Activated naive CD8-positive, alpha-beta T cell treated with anti-CD3 and anti-CD28 coated beads, Interleukin-2, amount 10 ng/mL, durations not matched to agents 7 days and 5 days (primary cell): ENCODE measurements at regions not wholly inside any gene's neighbourhood (a gene's known extent, or its start where the extent isn't known, plus 50 kb on each side); places are given as distances from the start of the nearest gene placed in this dataset.

Experiments
- ATAC-seq: fragments of 150-1000 bp; cut with Tn5 transposase; one replicate; pipeline ENCODE4 v1.10.0; 2021; ENCODE audit warnings: low read depth, moderate library complexity
- POLR2A ChIA-PET: fragments of 350-600 bp; sonication (Branson Sonifier 250); formaldehyde crosslinking; loops from one replicate; lab custom pipeline; 2021; ENCODE audit warnings: antibody characterized with exemption; lab: Charles Lee
- DNase-seq: peaks from one replicate; pipeline ENCODE4 v3.0.0; 2021
- H3K27ac Mint-ChIP-seq: one replicate; pipeline ENCODE4 v1.8.0; 2022; ENCODE audit warnings: mild to moderate bottlenecking, mixed read lengths
- H3K27me3 Mint-ChIP-seq: one replicate; pipeline ENCODE4 v1.8.0; 2022; ENCODE audit warnings: mild to moderate bottlenecking, moderate library complexity, mixed read lengths
- H3K36me3 Mint-ChIP-seq: one replicate; pipeline ENCODE4 v1.8.0; 2021; ENCODE audit warnings: mild to moderate bottlenecking, mixed read lengths
- H3K4me1 Mint-ChIP-seq: one replicate; pipeline ENCODE4 v1.8.0; 2021; ENCODE audit warnings: mixed read lengths
- H3K4me3 Mint-ChIP-seq: one replicate; pipeline ENCODE4 v1.8.0; 2022; ENCODE audit warnings: mild to moderate bottlenecking, moderate library complexity, mixed read lengths
- H3K9me3 Mint-ChIP-seq: one replicate; pipeline ENCODE4 v1.8.0; 2021; ENCODE audit warnings: mixed read lengths

DNA sequence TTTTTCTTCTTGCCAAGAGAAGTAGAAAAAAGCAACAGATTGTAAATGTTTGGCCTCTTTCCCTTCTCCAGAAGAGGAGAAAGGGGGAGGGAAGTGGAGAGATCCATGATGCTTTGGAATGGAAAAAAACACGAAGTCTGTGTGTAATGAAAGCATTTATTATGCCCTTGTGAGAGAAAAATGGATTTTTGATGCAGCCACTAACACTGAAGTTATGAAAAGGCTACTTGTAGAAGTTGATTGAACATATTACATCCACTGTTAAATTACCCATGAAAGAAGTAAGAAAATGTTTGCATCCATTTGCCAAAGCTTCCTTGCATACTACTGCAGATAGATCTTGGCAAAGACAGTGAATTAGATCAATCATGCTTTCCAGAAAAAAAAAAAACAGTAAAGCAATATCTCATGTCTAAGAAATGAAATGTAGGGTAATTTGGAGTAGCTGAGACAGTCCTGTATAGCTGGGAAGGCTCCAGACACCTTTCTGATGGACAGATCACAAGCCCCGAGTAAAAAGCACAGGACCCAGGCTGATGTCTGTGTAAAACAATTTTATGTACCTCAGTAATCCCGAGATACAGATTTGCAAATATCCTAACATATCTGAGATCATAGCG lies 295.5 kb downstream of the PLOD2 start:
- H3K4me1 Mint-ChIP-seq: no peaks in the 10 kb centered on the region

DNA sequence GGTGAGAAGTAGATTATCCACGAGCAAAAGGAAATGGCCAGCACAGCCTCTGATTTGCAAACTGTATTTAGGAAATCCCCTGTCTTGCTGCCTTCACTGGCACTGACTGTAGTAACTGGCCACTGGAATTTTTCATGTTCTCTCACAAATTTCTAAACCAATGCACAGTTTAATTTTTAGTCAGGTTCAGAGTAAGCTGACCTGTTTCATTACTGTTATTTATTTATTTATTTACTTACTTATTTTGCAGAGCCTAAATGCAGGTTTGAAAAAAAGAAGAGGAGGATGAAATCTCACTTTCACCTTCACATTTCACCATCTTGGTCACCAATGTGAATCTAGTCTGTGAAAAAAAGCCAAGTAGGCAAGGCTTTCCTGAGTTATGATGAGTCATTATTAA lies 291.0 kb downstream of the PLOD2 start:
- no peak for ATAC-seq
- Mint-ChIP-seq H3K4me3 (no peak overlapping the region), H3K36me3 (no peaks in the 10 kb centered on the region), H3K27me3 (no peaks in the 10 kb centered on the region), H3K4me1 (no peaks in the 10 kb centered on the region), H3K27ac (no peak overlapping the region), H3K9me3 (peaks cover 1% of the 10 kb centered on the region)
- POLR2A ChIA-PET: no interaction called here
- DNase-seq: no peak

More for the DNA sequence above, 295.5 kb downstream of the PLOD2 start:
- peaks cover 1% of the 10 kb centered on the region for H3K9me3 Mint-ChIP-seq
- DNase-seq (no peak), ATAC-seq (no peak)
- no peak overlapping the region for H3K27ac Mint-ChIP-seq
- no peaks in the 10 kb centered on the region for H3K27me3 Mint-ChIP-seq
- POLR2A ChIA-PET: no interaction called here
- H3K4me3 Mint-ChIP-seq: no peak overlapping the region
- no peaks in the 10 kb centered on the region for H3K36me3 Mint-ChIP-seq

- H3K4me3 Mint-ChIP-seq: no peak overlapping the region
- H3K27me3 Mint-ChIP-seq: no peaks in the 10 kb centered on the region
- ATAC-seq (no peak), DNase-seq (no peak)
- H3K4me1 Mint-ChIP-seq: no peaks in the 10 kb centered on the region
- H3K36me3 Mint-ChIP-seq: no peaks in the 10 kb centered on the region
- no peak overlapping the region for H3K27ac Mint-ChIP-seq
- POLR2A ChIA-PET: no interaction called here
- H3K9me3 Mint-ChIP-seq: peaks cover 2% of the 10 kb centered on the region
Observed at GRCh38 chr3:145882436-145882835, 278.5 kb downstream of the PLOD2 start.

- no peak overlapping the region for H3K4me3 Mint-ChIP-seq
- no peaks in the 10 kb centered on the region for H3K4me1 Mint-ChIP-seq
- POLR2A ChIA-PET: no interaction called here
- H3K27me3 Mint-ChIP-seq: no peaks in the 10 kb centered on the region
- no peaks in the 10 kb centered on the region for H3K9me3 Mint-ChIP-seq
- no peak overlapping the region for H3K27ac Mint-ChIP-seq
- DNase-seq: no peak
- no peaks in the 10 kb centered on the region for H3K36me3 Mint-ChIP-seq
- ATAC-seq: no peak
Observed at GRCh38 chr3:145889730-145890129, 271.3 kb downstream of the PLOD2 start.

- Mint-ChIP-seq H3K27me3 (no peaks in the 10 kb centered on the region), H3K4me1 (no peaks in the 10 kb centered on the region), H3K27ac (no peak overlapping the region), H3K36me3 (no peaks in the 10 kb centered on the region), H3K9me3 (no peaks in the 10 kb centered on the region), H3K4me3 (no peak overlapping the region)
- ATAC-seq (no peak), DNase-seq (no peak)
- POLR2A ChIA-PET: no interaction called here
Observed at GRCh38 chr3:145892869-145893268, 268.1 kb downstream of the PLOD2 start.

GRCh38 chr3:145893331-145893730 lies 267.7 kb downstream of the PLOD2 start:
- DNase-seq: no peak
- Mint-ChIP-seq H3K4me1 (no peaks in the 10 kb centered on the region), H3K36me3 (no peaks in the 10 kb centered on the region)

GRCh38 chr3:145898487-145898886 lies 262.5 kb downstream of the PLOD2 start:
- Mint-ChIP-seq H3K36me3 (no peaks in the 10 kb centered on the region), H3K27me3 (no peaks in the 10 kb centered on the region), H3K27ac (no peak overlapping the region), H3K4me3 (no peak overlapping the region), H3K9me3 (no peaks in the 10 kb centered on the region), H3K4me1 (no peaks in the 10 kb centered on the region)
- DNase-seq: no peak
- ATAC-seq: no peak
- POLR2A ChIA-PET: no interaction called here

More at GRCh38 chr3:145893331-145893730, 267.7 kb downstream of the PLOD2 start:
- POLR2A ChIA-PET: no interaction called here
- no peak overlapping the region for H3K27ac Mint-ChIP-seq
- no peaks in the 10 kb centered on the region for H3K27me3 Mint-ChIP-seq
- ATAC-seq: no peak
- no peak overlapping the region for H3K4me3 Mint-ChIP-seq
- no peaks in the 10 kb centered on the region for H3K9me3 Mint-ChIP-seq

DNA sequence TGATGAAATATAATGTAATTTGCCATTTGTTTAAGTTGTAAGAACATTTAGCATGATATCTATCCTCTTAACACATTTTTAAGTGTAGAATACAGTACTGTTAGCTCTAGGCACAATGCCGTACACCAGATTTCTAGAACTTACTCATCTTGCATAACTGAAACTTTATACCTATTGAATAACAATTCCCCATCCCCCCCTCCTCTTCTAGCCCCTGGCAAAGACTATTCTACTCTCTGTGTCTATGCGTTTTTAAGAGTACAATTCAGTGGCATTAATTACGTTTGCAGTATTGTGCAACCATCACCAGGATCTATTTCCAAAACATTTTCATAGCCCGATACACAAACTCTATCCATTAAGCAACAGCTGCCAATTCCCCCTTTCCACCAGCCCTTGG lies 261.7 kb downstream of the PLOD2 start:
- DNase-seq (no peak), ATAC-seq (no peak)
- H3K9me3 Mint-ChIP-seq: no peaks in the 10 kb centered on the region
- no peak overlapping the region for H3K4me3 Mint-ChIP-seq
- no peak overlapping the region for H3K27ac Mint-ChIP-seq
- no peaks in the 10 kb centered on the region for H3K27me3 Mint-ChIP-seq
- no peaks in the 10 kb centered on the region for H3K36me3 Mint-ChIP-seq
- POLR2A ChIA-PET: no interaction called here
- H3K4me1 Mint-ChIP-seq: no peaks in the 10 kb centered on the region

- ATAC-seq: no peak
- Mint-ChIP-seq H3K9me3 (no peaks in the 10 kb centered on the region), H3K27me3 (no peaks in the 10 kb centered on the region), H3K4me1 (no peaks in the 10 kb centered on the region), H3K4me3 (no peak overlapping the region), H3K27ac (no peak overlapping the region), H3K36me3 (no peaks in the 10 kb centered on the region)
- POLR2A ChIA-PET: no interaction called here
- DNase-seq: no peak
Observed at GRCh38 chr3:145900056-145900829, 260.7 kb downstream of the PLOD2 start.

DNA sequence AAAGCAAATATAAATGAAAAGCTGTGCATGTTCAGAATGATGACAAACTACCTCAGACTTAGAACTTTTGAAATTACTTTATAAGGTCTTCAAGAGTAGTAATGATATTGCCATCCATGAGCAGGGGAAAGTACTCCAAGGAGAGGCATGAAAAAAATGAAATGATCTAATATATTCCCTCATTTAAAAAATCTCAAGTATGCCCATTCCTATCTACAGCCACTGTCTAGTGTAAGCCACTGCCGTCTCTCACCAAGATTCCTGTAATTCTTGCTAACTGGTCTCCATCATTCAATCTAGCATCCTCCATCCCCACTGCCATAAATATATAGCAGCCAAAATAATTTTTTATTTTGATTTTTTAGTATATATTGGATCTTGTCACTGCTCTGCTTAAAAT lies 258.8 kb downstream of the PLOD2 start:
- Mint-ChIP-seq H3K27ac (no peak overlapping the region), H3K36me3 (no peaks in the 10 kb centered on the region), H3K4me1 (no peaks in the 10 kb centered on the region), H3K27me3 (no peaks in the 10 kb centered on the region), H3K9me3 (no peaks in the 10 kb centered on the region), H3K4me3 (no peak overlapping the region)
- POLR2A ChIA-PET: no interaction called here
- DNase-seq: no peak
- ATAC-seq: no peak

GRCh38 chr3:145903472-145904013 lies 257.4 kb downstream of the PLOD2 start:
- no peaks in the 10 kb centered on the region for H3K36me3 Mint-ChIP-seq
- H3K4me3 Mint-ChIP-seq: no peak overlapping the region
- H3K4me1 Mint-ChIP-seq: no peaks in the 10 kb centered on the region
- DNase-seq (no peak), ATAC-seq (no peak)
- POLR2A ChIA-PET: no interaction called here
- H3K27ac Mint-ChIP-seq: no peak overlapping the region
- no peaks in the 10 kb centered on the region for H3K9me3 Mint-ChIP-seq
- H3K27me3 Mint-ChIP-seq: no peaks in the 10 kb centered on the region

DNA sequence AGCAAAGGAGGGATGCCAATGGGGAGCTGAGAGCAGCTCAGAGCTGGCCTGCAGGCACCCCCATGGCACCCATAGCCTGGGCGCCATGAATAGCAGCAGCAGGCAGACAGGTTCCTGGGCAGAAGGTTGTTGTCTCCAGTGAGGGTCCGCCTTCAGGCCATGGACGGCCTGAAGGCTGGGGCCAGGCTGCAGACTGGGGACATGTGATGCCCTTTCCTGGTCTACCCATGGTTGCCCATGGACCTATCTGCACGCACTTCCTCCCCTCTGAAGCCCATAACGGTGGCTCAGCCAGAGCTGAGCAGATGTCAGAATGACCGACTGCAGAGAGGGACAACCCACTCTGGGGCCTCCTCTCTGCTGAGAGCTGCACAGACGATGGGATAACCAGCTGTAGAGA lies 256.8 kb downstream of the PLOD2 start:
- Mint-ChIP-seq H3K4me1 (no peaks in the 10 kb centered on the region), H3K9me3 (no peaks in the 10 kb centered on the region), H3K27me3 (no peaks in the 10 kb centered on the region), H3K4me3 (no peak overlapping the region), H3K27ac (no peak overlapping the region), H3K36me3 (no peaks in the 10 kb centered on the region)
- POLR2A ChIA-PET: no interaction called here
- no peak for ATAC-seq
- no peak for DNase-seq

- POLR2A ChIA-PET: no interaction called here
- no peak for ATAC-seq
- no peak for DNase-seq
- H3K9me3 Mint-ChIP-seq: no peaks in the 10 kb centered on the region
- H3K4me1 Mint-ChIP-seq: no peaks in the 10 kb centered on the region
- no peak overlapping the region for H3K27ac Mint-ChIP-seq
- no peak overlapping the region for H3K4me3 Mint-ChIP-seq
- H3K27me3 Mint-ChIP-seq: no peaks in the 10 kb centered on the region
- no peaks in the 10 kb centered on the region for H3K36me3 Mint-ChIP-seq
Observed at GRCh38 chr3:145906301-145906700, 254.7 kb downstream of the PLOD2 start.

DNA sequence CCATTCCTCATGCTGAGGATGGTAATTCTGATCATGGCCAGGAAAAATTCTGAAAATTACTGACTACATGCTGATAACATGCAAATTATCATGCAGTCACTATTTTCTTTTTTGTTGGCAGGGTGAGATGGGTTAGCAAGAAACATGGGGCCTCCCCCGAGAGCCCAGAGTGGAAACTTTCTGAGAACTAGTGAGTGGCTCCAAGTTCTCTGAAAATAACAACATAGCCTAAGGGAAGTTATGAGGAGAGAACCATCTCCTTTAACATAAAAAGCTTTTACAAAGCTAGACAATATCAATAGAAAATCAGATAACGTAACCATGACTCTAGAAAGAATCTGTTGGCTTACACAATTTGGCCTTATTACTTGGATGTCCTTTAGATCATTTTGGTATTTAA lies 254.2 kb downstream of the PLOD2 start:
- Mint-ChIP-seq H3K4me3 (no peak overlapping the region), H3K27ac (no peak overlapping the region), H3K9me3 (no peaks in the 10 kb centered on the region), H3K36me3 (no peaks in the 10 kb centered on the region), H3K4me1 (no peaks in the 10 kb centered on the region), H3K27me3 (no peaks in the 10 kb centered on the region)
- DNase-seq: no peak
- ATAC-seq: no peak
- POLR2A ChIA-PET: no interaction called here
